HG02678 (cell line): ENCODE measurements at regions not wholly inside any gene's neighbourhood (a gene's known extent, or its start where the extent isn't known, plus 50 kb on each side); places are given as distances from the start of the nearest gene placed in this dataset.

Experiments
- ATAC-seq: cut with Tn5 transposase; IDR thresholded peaks from one replicate; pipeline ENCODE4 v1.9.1; 2021; ENCODE audit warnings: mild to moderate bottlenecking, moderate library complexity; ENCODE audit not compliant: unreplicated experiment

DNA sequence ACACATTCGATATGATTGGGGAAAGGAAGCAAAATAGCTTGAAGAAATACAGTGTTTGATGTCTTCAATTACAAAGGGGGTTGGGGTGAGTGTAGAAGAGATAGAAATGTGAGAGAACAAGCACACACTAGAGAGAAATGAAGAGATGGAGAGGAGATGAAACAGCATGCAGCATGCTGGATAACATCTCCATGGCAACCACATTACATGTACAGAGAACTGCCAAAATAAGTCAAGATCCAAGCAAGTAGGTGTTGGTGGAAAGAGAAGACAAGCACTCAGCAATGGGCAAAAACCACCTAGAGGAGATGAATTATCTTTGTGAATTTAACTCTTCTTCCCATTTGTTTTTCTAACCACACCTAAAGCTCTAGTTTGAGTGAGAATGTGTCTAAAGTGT is 289.8 kb downstream of the GRIN2B start:
- no peak for ATAC-seq

- no peak for ATAC-seq
Observed at GRCh38 chr12:13687633-13688032, 293.8 kb downstream of the GRIN2B start.

- ATAC-seq: no peak
Observed at GRCh38 chr12:13686260-13686659, 295.1 kb downstream of the GRIN2B start.

DNA sequence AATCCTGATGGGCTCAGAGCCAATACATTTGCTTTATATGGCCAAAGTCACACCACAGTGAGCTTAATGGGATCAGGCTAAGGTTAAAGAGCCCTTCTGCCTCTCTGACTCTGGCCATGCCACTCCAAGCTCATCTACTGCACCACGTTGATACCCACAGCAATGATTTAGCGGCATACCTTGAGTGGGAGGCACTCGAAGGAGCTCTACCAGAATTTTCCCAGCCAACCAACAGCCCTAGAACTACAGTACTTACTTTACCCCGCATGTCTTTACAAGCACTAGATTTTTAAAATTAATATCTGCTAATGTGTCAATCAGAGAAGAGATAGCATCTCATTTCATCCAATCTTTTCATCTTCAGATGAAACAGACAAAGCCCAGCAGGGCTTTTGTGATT is 300.5 kb downstream of the GRIN2B start:
- ATAC-seq: no peak

DNA sequence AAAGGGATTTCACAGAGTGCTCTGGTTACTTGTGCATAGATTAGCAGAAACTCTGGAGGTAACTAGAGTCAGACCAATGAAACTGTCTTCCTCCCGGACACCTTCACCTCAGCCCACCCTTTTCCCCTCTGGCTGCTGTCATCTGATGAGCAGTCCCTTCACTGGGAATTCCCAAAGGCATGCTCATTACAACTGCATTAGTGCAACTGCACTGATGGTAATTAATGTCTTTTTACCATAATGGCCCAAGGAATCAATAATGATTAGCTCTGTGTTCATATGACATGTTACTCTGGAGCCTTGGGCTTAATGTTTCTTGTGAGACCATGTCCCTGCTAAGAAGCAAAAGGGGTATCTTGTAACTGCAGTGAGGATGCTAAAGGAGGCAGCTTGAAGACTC is 304.5 kb downstream of the GRIN2B start:
- ATAC-seq: no peak

GRCh38 chr12:13670285-13670866 is 311.0 kb downstream of the GRIN2B start:
- ATAC-seq: no peak

DNA sequence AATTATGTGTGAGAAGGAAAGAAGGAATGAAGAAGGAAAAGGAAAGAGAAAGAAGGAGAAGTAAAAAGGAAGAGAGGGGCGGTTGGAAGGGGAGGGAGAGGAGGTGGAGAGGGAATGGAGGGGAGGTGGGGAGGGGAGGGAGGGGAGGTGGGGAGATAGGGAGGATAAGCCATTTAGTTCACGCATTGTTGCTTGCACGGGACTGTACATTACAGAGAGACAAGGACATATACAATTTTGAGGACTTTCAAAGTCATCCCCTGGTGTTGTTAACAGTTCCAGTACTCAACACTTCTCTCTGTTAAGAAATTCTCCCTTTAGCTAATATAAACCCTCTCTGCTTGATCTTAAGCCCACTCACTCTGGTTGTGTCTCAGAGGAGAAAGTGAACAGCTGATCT is 312.5 kb downstream of the GRIN2B start:
- ATAC-seq: no peak

- ATAC-seq: no peak
Observed at GRCh38 chr12:13666806-13667205, 314.6 kb downstream of the GRIN2B start.

DNA sequence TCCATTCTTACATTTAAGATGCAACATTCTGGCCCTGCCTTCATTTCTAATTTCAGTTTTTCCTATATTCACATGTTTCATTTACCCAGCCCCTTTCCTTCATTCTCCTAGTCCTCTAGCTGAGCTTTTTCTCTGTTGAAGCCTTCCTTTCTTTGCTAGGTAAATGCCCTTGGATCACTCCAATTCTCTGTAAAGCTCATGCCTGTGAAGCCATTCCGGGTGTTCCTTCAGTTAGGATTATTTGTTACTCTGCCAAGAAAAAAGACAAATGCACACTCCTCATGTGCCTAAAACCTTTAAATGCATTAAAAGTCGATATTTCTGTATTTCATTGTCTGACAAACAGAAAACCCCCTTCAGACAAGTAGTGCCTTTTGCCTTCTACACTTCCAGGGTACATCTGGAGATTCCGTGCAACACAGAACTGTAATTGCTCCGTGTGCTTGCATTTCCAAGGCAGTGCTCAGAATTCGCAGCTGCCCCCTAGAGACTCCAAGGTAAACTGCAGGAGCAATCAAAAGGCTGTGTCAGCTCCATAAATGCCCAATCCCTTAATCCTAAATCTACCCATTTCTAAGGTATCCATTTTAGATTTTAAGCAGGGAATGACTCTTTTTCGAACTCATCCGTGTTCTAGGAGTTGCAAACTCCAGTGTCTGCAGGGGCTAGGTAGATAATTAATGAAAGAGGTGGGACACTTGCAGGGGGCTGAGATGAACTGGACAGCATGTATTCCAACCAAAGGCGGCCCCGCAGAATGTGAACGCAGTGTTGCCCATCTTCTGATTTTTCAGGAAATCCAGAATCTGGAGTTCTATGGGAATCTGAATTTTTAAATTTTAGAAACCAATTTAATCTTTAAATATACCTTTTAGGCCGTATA is 320.2 kb downstream of the GRIN2B start:
- peak; percentile 72 for ATAC-seq

DNA sequence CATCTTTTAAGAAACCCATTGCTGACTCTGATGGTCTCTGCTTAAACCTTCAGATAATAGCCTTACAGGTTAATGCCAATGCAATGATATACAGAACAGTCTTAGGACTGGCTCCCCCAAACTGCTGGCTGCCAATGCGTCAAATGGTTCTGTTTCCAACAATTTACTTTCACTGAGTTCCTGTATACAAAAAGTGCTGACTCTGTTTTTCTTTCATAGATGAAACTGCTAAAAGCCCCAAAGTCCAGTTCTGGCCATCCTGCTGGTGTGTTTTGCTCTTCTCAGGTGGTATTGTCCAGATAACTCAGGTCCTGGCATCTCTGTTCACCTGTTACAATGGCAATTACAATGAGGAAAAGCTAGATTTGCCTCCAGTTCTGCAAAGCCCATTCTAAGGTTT is 326.9 kb downstream of the GRIN2B start:
- no peak for ATAC-seq

GRCh38 chr12:13652105-13652504 is 329.3 kb downstream of the GRIN2B start:
- ATAC-seq: no peak

DNA sequence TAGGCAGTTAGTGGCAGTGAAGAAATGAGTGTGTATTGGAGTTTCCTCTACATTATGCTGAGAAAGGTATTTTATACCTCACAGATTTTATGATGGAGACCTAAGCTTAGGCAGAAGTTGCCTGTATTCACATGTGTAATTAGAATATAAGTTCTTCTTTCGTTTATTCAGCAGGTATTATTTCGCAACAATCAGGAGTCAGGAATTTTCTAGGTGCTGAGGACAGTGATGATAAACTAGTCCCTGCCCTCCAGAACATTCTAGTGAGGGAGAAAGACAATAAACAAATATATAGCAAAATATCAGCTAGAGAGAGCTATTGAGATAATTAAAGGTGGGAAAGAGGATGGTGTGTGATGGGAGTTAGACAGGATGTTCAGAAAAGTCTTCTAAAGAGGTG is 345.7 kb downstream of the GRIN2B start:
- no peak for ATAC-seq

DNA sequence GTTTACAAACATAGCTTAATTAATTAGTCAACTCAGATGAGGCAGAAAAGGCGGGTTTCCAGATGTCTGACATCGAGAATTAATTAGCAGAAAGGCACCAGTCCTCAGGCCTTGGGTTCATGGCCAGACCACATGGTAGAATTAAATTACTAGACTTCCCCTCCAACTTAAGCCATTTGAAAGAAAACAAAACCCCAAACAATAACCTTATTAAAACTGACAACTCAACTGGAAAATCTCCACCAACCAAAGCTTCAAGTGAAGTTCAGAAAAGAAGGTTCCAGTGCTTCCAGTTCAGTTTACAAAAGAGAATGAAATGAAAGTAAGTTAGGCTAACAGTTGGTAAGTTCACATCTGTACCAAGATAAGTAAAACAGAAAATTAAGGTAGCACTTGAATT is 349.5 kb downstream of the GRIN2B start:
- no peak for ATAC-seq

GRCh38 chr12:13630354-13630753 is 351.0 kb downstream of the GRIN2B start:
- no peak for ATAC-seq

GRCh38 chr12:13628067-13628466 is 353.3 kb downstream of the GRIN2B start:
- ATAC-seq: no peak

DNA sequence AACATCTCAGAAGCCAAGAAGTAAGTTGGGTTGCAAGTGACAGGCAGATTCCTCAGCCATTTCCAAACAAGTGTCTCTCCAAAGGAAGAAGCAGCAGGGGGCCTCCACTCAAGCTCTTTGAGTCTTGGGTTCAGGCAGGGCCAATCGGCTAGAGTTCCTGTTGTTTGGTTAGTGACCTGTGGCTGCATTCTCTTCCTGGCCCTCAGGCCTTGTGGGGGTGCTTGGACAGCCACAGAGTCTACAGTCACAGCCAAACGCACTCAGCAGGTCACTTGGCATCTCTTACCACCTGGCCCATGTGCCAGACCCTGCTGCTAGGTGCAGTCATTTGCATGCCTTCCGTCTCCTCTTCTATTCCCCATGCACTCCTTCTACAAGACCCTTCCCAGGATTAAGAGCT is 353.9 kb downstream of the GRIN2B start:
- ATAC-seq: no peak

DNA sequence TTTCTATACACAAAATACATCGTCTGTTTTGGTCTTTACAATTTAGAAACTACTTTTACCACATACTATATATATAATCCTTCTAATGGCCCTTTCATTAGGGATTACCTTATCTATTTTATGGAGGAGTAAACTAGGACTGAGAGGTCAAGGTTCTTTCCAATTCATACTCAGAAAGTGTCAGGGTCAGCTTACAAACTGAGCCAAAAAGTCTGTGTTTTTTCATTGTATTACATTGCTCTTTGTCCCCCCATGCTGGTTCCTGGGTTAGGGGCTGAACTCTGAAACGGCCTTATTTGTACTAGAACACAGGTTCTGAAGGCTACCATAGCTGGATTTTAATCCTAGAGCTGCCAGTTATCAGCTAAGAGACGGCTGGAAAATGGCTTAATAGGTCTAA is 368.1 kb downstream of the GRIN2B start:
- ATAC-seq: no peak

DNA sequence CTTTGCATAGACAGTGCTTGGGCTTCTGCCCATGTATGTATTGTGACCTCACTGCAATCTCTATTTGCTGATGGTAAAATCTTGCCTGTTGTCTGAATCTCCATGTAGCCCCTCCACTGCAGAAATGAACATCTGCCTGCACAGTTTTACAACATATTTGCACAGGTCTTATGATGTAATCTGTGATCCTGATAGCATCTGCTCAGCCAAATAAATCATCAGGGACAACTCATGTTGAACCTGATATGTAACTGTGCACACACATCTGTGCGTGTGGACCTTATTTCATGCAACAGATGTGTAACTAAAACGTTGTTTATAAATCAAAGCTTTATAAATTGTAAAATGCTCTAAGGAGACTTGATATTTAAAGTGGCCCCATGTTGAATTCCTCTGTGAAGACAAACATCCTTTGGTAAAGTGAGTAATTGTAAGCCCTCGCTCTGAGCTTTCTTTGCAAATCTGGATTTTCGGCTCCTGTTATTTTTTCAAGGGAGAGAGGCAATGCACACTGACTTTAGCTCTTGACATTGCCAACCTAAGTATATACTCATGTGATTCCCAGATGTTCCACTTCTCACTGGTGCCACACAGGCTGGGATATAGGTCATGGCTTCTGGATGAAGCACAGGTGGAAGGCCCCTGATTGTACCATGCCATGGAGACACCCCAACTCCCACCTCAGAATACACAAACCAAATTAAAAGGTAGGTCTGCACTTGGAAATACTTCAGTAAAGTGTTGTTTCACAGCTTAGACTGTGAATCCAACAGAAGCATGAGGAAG is 371.3 kb downstream of the GRIN2B start:
- no peak for ATAC-seq

DNA sequence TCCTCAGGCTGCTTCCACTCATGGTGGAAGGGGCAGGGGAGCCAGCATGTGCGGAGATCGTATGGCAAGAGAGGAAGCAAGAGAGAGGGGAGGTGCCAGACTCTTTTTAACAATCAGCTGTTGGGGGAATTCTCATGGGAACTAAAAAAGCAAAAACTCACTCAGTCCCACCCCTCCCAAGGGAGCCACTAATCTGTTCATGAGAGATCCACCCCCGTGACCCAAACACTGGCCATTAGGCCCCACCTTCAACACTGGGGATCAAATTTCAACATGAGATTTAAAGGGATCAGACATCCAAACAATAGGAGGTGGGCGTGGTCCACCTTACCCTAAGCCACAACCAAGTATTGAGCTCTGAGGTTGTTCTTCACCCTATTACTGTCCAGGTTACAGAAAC is 375.1 kb downstream of the GRIN2B start:
- no peak for ATAC-seq

GRCh38 chr12:13603953-13604352 is 377.4 kb downstream of the GRIN2B start:
- ATAC-seq: no peak

DNA sequence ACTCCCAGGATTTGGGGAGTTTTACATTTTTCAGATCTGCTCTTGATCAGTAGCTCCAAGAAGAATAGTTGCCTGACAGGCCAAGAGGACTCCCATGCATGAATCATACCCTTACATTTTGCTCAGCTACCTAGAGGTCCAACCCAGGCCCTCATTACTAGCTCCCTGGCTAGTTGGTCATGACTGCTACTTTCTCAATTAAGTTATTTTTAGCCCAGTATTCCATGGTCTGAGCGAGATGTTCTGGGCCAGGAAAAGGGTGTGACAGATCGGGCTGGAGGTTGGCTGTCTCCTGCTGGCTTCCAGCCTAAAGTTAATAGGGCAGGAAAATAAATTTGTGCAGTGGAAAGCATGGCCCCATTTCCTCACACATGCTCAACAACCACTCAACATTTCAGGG is 379.2 kb downstream of the GRIN2B start:
- ATAC-seq: no peak

- ATAC-seq: no peak
Observed at GRCh38 chr12:13599176-13599575, 382.2 kb downstream of the GRIN2B start.
